HEK293T (cell line): ENCODE measurements at regions not wholly inside any gene's neighbourhood (a gene's known extent, or its start where the extent isn't known, plus 50 kb on each side); places are given as distances from the start of the nearest gene placed in this dataset.
"Not testable (repeated sequence)": the region's sequence is repeated elsewhere in the genome, so short reads cannot be mapped to it uniquely, and the experiment has no call there.

ENCODE experiments used
- BHLHE40 ChIP-seq: fragments of 450-650 bp; IDR thresholded peaks from 2 replicates; pipeline ENCODE4 v1.6.1; 2016; ENCODE audit warnings: mild to moderate bottlenecking, moderate library complexity, borderline replicate concordance
- CTBP1 ChIP-seq: fragments of 450-650 bp; IDR thresholded peaks from 2 replicates; pipeline ENCODE4 v1.6.1; 2016; ENCODE audit warnings: borderline replicate concordance
- ELF4 ChIP-seq: fragments of 450-650 bp; IDR thresholded peaks from 2 replicates; pipeline ENCODE4 v1.6.1; 2017; ENCODE audit warnings: antibody characterized with exemption
- FOXA1 ChIP-seq: fragments of 450-650 bp; IDR thresholded peaks from 2 replicates; pipeline ENCODE4 v1.6.1; 2016; ENCODE audit warnings: mild to moderate bottlenecking
- FOXK2 ChIP-seq: fragments of 450-650 bp; IDR thresholded peaks from 2 replicates; pipeline ENCODE4 v1.6.1; 2016; ENCODE audit warnings: mild to moderate bottlenecking
- FOXM1 ChIP-seq: fragments of 450-650 bp; IDR thresholded peaks from 2 replicates; pipeline ENCODE4 v1.6.1; 2017; ENCODE audit warnings: mild to moderate bottlenecking, borderline replicate concordance
- HDGF ChIP-seq: fragments of 450-650 bp; IDR thresholded peaks from 2 replicates; pipeline ENCODE4 v1.6.1; 2017; ENCODE audit warnings: antibody characterized with exemption, borderline replicate concordance
- L3MBTL2 ChIP-seq: fragments of 450-650 bp; conservative IDR thresholded peaks from 2 replicates; pipeline ENCODE4 v1.6.1; 2016; ENCODE audit warnings: mild to moderate bottlenecking
- LEF1 ChIP-seq: fragments of 450-650 bp; IDR thresholded peaks from 2 replicates; pipeline ENCODE4 v1.6.1; 2017; ENCODE audit warnings: mild to moderate bottlenecking, borderline replicate concordance
- NFRKB ChIP-seq: fragments of 450-650 bp; IDR thresholded peaks from 2 replicates; pipeline ENCODE4 v1.6.1; 2016; ENCODE audit warnings: mild to moderate bottlenecking, moderate library complexity
- SP1 ChIP-seq: fragments of 450-650 bp; IDR thresholded peaks from 2 replicates; pipeline ENCODE4 v1.6.1; 2017
- SUZ12 ChIP-seq: fragments of 450-650 bp; IDR thresholded peaks from 2 replicates; pipeline ENCODE4 v1.6.1; 2016; ENCODE audit warnings: mild to moderate bottlenecking
- ZNF384 ChIP-seq: fragments of 450-650 bp; IDR thresholded peaks from 2 replicates; pipeline ENCODE4 v1.6.1; 2016

GRCh38 chr14:106257569-106257994, 731.2 kb downstream of the TMEM121 start:
- TF ChIP-seq FOXA1, SP1, NFRKB, CTBP1, BHLHE40, SUZ12, FOXM1, ZNF384, LEF1, HDGF, ELF4, FOXK2, L3MBTL2: not testable (repeated sequence)
